ENCODE measurements at regions not wholly inside any gene's neighbourhood (a gene's known extent, or its start where the extent isn't known, plus 50 kb on each side); places are given as distances from the start of the nearest gene placed in this dataset.

- TF ChIP-seq CTCF (IDR thresholded peaks at IDR 0.05) = no peak
- no peak for TF ChIP-seq POLR2A (IDR thresholded peaks at IDR 0.05)
- no peak for TF ChIP-seq EP300 (IDR thresholded peaks at IDR 0.05)
Measured at GRCh38 chr2:83320053-83320452, 1139.0 kb downstream of the SUCLG1 start.
